ENCODE measurements at regions not wholly inside any gene's neighbourhood (a gene's known extent, or its start where the extent isn't known, plus 50 kb on each side); places are given as distances from the start of the nearest gene placed in this dataset.

DNA sequence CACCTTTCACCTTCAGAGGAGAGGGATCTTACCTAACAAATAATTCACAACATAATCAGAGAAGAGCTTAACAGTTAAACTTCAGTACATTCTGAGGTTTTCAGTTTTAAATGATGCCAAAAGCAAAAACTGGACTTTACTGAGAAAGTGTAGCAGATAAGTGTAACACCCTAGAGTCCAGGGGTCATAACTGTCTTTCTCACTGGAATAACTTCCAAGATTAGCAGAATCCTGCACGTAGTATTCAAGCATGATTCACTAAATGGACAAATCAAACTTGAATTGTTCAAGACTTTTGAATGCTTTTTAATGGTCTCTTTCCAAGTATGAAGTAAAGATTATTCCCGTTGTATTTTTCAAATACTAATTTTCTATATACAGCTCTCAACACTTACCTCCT is 180.1 kb upstream of the NREP start:
- Histone ChIP-seq H3K27me3 (no peaks in the 10 kb centered on the region), H3K4me3 (no peak overlapping the region), H3K4me1 (no peaks in the 10 kb centered on the region), H3K27ac (no peak overlapping the region), H3K36me3 (no peaks in the 10 kb centered on the region), H3K9me3 (no peaks in the 10 kb centered on the region)
- WGBS, 2 donors: 64 to 68% methylated on average over 2 of the region's 2 CpGs
- TF ChIP-seq POLR2A (IDR thresholded peaks at IDR 0.05) (no peak), EP300 (IDR thresholded peaks at IDR 0.05) (no peak)
- TF ChIP-seq, protein P1, sequence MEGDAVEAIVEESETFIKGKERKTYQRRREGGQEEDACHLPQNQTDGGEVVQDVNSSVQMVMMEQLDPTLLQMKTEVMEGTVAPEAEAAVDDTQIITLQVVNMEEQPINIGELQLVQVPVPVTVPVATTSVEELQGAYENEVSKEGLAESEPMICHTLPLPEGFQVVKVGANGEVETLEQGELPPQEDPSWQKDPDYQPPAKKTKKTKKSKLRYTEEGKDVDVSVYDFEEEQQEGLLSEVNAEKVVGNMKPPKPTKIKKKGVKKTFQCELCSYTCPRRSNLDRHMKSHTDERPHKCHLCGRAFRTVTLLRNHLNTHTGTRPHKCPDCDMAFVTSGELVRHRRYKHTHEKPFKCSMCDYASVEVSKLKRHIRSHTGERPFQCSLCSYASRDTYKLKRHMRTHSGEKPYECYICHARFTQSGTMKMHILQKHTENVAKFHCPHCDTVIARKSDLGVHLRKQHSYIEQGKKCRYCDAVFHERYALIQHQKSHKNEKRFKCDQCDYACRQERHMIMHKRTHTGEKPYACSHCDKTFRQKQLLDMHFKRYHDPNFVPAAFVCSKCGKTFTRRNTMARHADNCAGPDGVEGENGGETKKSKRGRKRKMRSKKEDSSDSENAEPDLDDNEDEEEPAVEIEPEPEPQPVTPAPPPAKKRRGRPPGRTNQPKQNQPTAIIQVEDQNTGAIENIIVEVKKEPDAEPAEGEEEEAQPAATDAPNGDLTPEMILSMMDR (IDR thresholded peaks at IDR 0.05): no peak
- no peak for DNase-seq (ENCODE audit: low spot score in 2 of 2)

DNA sequence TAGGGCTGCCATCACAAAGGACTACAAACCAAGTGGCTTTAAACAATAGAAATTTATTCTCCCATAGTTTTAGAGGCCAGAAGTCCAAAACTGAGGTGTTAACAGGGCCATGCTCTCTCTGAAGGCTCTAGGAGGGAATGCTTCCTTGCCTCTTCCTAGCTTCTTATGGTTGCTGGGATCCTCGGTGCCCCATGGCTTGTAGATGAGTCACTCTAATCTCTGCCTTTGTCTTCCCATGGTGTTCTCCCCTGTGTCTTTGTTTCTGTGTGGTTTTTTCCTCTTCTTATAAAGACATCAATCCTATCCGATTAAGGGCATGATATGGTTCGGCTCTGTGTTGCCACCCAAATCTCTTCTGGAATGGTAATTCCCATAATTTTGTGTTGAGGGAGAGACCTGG is 178.8 kb upstream of the NREP start:
- Histone ChIP-seq H3K36me3 (no peaks in the 10 kb centered on the region), H3K4me3 (no peak overlapping the region), H3K9me3 (no peaks in the 10 kb centered on the region), H3K27ac (no peak overlapping the region), H3K27me3 (no peaks in the 10 kb centered on the region), H3K4me1 (no peaks in the 10 kb centered on the region)
- TF ChIP-seq EP300 (IDR thresholded peaks at IDR 0.05) (no peak), POLR2A (IDR thresholded peaks at IDR 0.05) (no peak)
- DNase-seq (ENCODE audit: low spot score in 2 of 2): no peak
- WGBS, 2 donors: 91 to 92% methylated on average over 3 of the region's 3 CpGs

DNA sequence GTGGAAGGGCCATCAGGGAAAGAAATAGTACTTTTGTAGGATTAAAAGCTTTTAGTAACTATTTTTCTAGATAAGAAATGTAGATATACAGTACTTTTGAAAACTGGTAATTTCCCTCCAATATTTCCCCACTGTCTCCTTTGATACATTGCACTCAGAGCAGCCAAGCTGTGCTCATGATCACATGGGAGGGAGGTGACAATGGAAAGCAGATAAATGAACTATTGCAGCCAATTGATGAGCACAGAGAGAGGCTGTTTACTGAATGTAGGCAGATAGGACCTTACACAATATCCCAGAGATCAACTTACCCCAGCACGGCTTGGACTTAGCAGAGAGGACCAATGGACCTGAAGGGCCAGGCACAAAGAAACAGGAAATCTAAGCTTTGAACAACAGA is 178.0 kb upstream of the NREP start:
- Histone ChIP-seq H3K27ac (no peak overlapping the region), H3K9me3 (no peaks in the 10 kb centered on the region), H3K4me3 (no peak overlapping the region), H3K27me3 (no peaks in the 10 kb centered on the region), H3K4me1 (no peaks in the 10 kb centered on the region), H3K36me3 (no peaks in the 10 kb centered on the region)
- TF ChIP-seq EP300 (IDR thresholded peaks at IDR 0.05) (no peak), POLR2A (IDR thresholded peaks at IDR 0.05) (no peak)
- TF ChIP-seq, protein P1 (IDR thresholded peaks at IDR 0.05): no peak
- DNase-seq (ENCODE audit: low spot score in 2 of 2): no peak
- 83 to 88% methylated on average over 1 of the region's 1 CpG for WGBS, 2 donors

DNA sequence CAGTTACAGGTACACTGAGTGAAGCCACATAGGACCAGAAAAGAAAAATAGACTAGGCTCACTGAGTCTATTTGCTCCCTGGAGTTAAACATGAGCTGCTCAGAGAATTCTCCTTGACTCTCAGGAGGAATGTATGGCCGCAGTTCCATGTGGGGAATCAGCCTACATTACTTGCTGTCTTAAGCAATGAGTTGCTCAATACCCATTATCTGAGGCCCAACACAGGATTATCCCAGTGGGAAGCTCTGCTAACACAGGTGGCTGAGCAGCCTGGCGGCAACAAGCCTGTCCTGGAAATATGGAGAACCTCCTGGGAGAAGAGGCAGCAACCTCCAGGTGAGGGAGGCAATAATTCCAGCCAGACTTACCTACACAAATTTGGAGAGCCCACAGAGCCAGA is 177.5 kb upstream of the NREP start:
- WGBS, 2 donors: 70 to 97% methylated on average over 2 of the region's 2 CpGs
- H3K4me1 ChIP-seq: no peaks in the 10 kb centered on the region
- no peak overlapping the region for H3K4me3 ChIP-seq
- no peaks in the 10 kb centered on the region for H3K27me3 ChIP-seq
- H3K36me3 ChIP-seq: no peaks in the 10 kb centered on the region
- DNase-seq (ENCODE audit: low spot score in 2 of 2): no peak
- H3K9me3 ChIP-seq: no peaks in the 10 kb centered on the region
- no peak for TF ChIP-seq POLR2A (IDR thresholded peaks at IDR 0.05)
- TF ChIP-seq, protein P1 (IDR thresholded peaks at IDR 0.05): no peak
- TF ChIP-seq EP300 (IDR thresholded peaks at IDR 0.05): no peak
- H3K27ac ChIP-seq: no peak overlapping the region

GRCh38 chr5:111933086-111933485 is 176.1 kb upstream of the NREP start:
- Histone ChIP-seq H3K4me1 (no peaks in the 10 kb centered on the region), H3K36me3 (no peaks in the 10 kb centered on the region), H3K27ac (no peak overlapping the region), H3K27me3 (no peaks in the 10 kb centered on the region), H3K9me3 (no peaks in the 10 kb centered on the region), H3K4me3 (no peak overlapping the region)
- TF ChIP-seq, protein P1 (IDR thresholded peaks at IDR 0.05): no peak
- no peak for TF ChIP-seq EP300 (IDR thresholded peaks at IDR 0.05)
- no peak for TF ChIP-seq POLR2A (IDR thresholded peaks at IDR 0.05)
- 32 to 43% methylated on average over 2 of the region's 2 CpGs for WGBS, 2 donors
- DNase-seq (ENCODE audit: low spot score in 2 of 2): no peak

- Histone ChIP-seq H3K4me1 (no peaks in the 10 kb centered on the region), H3K4me3 (no peak overlapping the region), H3K9me3 (no peaks in the 10 kb centered on the region), H3K27me3 (no peaks in the 10 kb centered on the region), H3K27ac (no peak overlapping the region), H3K36me3 (no peaks in the 10 kb centered on the region)
- TF ChIP-seq EP300 (IDR thresholded peaks at IDR 0.05): no peak
- DNase-seq (ENCODE audit: low spot score in 2 of 2): no peak
- WGBS, 2 donors: 40 to 42% methylated on average over 5 of the region's 5 CpGs
Observed at GRCh38 chr5:111932628-111933027, 175.6 kb upstream of the NREP start.
